Astrocyte (in vitro differentiated cells and primary cell): ENCODE measurements at regions not wholly inside any gene's neighbourhood (a gene's known extent, or its start where the extent isn't known, plus 50 kb on each side); places are given as distances from the start of the nearest gene placed in this dataset.

ENCODE experiments used
- EZH2 ChIP-seq: IDR thresholded peaks from 2 replicates; pipeline ENCODE4 v1.6.1; 2012; ENCODE audit warnings: mild to moderate bottlenecking, low read length, inconsistent platforms; ENCODE audit not compliant: insufficient read depth
- TF ChIP-seq, protein P1 (sequence below): IDR thresholded peaks from 2 replicates; pipeline ENCODE4 v1.5.1; 2011; ENCODE audit warnings: low read depth, mild to moderate bottlenecking, inconsistent platforms, low read length, moderate library complexity; ENCODE audit not compliant: insufficient read depth

DNA sequence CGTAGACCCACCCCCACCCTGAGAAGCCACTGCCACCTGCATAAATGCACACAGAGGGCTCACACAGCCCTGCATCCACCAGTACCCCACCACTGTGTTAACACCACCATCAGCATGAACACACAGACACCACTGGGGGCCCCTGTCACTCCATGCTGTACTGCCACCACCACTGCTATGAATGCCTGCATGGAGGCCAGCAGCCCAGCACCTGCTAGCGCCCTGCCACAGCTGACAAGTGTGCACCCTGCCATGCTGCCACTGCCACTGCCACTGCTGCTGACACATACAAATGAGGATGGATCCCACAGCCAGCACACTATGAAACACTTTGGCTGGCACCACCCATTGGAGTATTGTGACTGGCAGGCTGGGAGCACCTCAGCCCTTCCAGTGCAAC is 361.0 kb downstream of the TAFA4 start:
- TF ChIP-seq, protein P1, sequence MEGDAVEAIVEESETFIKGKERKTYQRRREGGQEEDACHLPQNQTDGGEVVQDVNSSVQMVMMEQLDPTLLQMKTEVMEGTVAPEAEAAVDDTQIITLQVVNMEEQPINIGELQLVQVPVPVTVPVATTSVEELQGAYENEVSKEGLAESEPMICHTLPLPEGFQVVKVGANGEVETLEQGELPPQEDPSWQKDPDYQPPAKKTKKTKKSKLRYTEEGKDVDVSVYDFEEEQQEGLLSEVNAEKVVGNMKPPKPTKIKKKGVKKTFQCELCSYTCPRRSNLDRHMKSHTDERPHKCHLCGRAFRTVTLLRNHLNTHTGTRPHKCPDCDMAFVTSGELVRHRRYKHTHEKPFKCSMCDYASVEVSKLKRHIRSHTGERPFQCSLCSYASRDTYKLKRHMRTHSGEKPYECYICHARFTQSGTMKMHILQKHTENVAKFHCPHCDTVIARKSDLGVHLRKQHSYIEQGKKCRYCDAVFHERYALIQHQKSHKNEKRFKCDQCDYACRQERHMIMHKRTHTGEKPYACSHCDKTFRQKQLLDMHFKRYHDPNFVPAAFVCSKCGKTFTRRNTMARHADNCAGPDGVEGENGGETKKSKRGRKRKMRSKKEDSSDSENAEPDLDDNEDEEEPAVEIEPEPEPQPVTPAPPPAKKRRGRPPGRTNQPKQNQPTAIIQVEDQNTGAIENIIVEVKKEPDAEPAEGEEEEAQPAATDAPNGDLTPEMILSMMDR: no peak
- TF ChIP-seq EZH2: no peak
